ENCODE measurements at regions not wholly inside any gene's neighbourhood (a gene's known extent, or its start where the extent isn't known, plus 50 kb on each side); places are given as distances from the start of the nearest gene placed in this dataset.

- TF ChIP-seq YY1 (IDR thresholded peaks at IDR 0.05) (no peak), CTCF (IDR thresholded peaks at IDR 0.05; ENCODE audit: low read depth, low read length, missing input control) (no peak), GABPA (IDR thresholded peaks at IDR 0.05 in 1 of 2, conservative IDR thresholded peaks at IDR 0.05 in 1 of 2) (no peak), RAD21 (IDR thresholded peaks at IDR 0.05) (no peak), ZBTB33 (IDR thresholded peaks at IDR 0.05) (no peak), MAX (IDR thresholded peaks at IDR 0.05) (no peak), SP1 (IDR thresholded peaks at IDR 0.05) (no peak)
- TF ChIP-seq, protein P1, sequence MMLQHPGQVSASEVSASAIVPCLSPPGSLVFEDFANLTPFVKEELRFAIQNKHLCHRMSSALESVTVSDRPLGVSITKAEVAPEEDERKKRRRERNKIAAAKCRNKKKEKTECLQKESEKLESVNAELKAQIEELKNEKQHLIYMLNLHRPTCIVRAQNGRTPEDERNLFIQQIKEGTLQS (IDR thresholded peaks at IDR 0.05): no peak
Observed at GRCh38 chr15:47442371-47442770, 274.9 kb upstream of the SEMA6D start.
